Vagina (tissue), 2 donors: ENCODE measurements at regions not wholly inside any gene's neighbourhood (a gene's known extent, or its start where the extent isn't known, plus 50 kb on each side); places are given as distances from the start of the nearest gene placed in this dataset. TPM values are rescaled to one million over a fixed set of nuclear protein-coding genes. Genes with fewer than 3 reads are reported as not detected.
"Not testable (repeated sequence)": the region's sequence is repeated elsewhere in the genome, so short reads cannot be mapped to it uniquely, and the experiment has no call there.

Experiments
- DNase-seq, 2 donors: peaks; one replicate each; pipeline ENCODE4 v3.0.0-alpha.2; 2017; ENCODE audit errors: extremely low spot score in 2 of 2
- H3K27ac ChIP-seq: fragments of 200-600 bp; sonication (generic); one replicate; pipeline ENCODE4 v1.5.1; 2019
- H3K27me3 ChIP-seq: fragments of 200-600 bp; sonication (generic); one replicate; pipeline ENCODE4 v1.5.1; 2019
- H3K36me3 ChIP-seq, 2 donors: fragments of 200-600 bp; sonication (generic); one replicate each; pipeline ENCODE4 v1.5.1; 2017 to 2019
- H3K4me1 ChIP-seq: fragments of 200-600 bp; sonication (generic); one replicate; pipeline ENCODE4 v1.5.1; 2019
- H3K4me3 ChIP-seq, 2 donors: fragments of 200-600 bp; sonication (generic); 1 replicate in 1 of 2; 2 replicates in 1 of 2; pipeline ENCODE4 v1.5.1; 2016 to 2019
- H3K9me3 ChIP-seq: fragments of 200-600 bp; sonication (generic); one replicate; pipeline ENCODE4 v1.5.1; 2019
- POLR2A ChIP-seq, 2 donors: fragments of 450-650 bp; IDR thresholded peaks; one replicate each; pipeline ENCODE4 v1.6.1; 2017; ENCODE audit warnings: antibody characterized with exemption in 2 of 2, mild to moderate bottlenecking in 2 of 2, moderate library complexity in 2 of 2
- POLR2AphosphoS5 ChIP-seq, 2 donors: sonication (generic); formaldehyde crosslinking; IDR thresholded peaks; one replicate each; pipeline ENCODE4 v1.9.0; 2017; ENCODE audit warnings: antibody characterized with exemption in 2 of 2, mild to moderate bottlenecking in 2 of 2, low read depth in 1 of 2; ENCODE audit not compliant: insufficient read depth in 1 of 2
- intact Hi-C: fragments of 100-400 bp; cut with DNase I; formaldehyde crosslinking; loops from one replicate; pipeline ENCODE4 v1.15.1; 2023
- small RNA-seq: library from RNA; depleted of rRNA; stranded (forward); fragments of <200 nt; gene quantifications from one replicate; pipeline ENCODE3, GENCODE V24; 2016
- TF ChIP-seq, protein P1 (sequence below), 3 experiments: fragments of 450-650 bp in 2 of 3; fragments of 200-600 bp in 1 of 3; sonication (generic) in 1 of 3; IDR thresholded peaks; one replicate each; pipeline ENCODE4 v1.5.1; 2017 to 2019; ENCODE audit warnings: antibody characterized with exemption in 3 of 3, mild to moderate bottlenecking in 2 of 3, moderate library complexity in 2 of 3

GRCh38 chr6:47423079-47423478 is 54.5 kb upstream of the CD2AP start:
- no peaks in the 10 kb centered on the region for H3K27me3 ChIP-seq
- TF ChIP-seq POLR2AphosphoS5 (IDR thresholded peaks at IDR 0.05; ENCODE audit: insufficient read depth in 1 of 2, low read depth in 1 of 2) (no peak), POLR2A (IDR thresholded peaks at IDR 0.05) (no peak)
- TF ChIP-seq, protein P1, sequence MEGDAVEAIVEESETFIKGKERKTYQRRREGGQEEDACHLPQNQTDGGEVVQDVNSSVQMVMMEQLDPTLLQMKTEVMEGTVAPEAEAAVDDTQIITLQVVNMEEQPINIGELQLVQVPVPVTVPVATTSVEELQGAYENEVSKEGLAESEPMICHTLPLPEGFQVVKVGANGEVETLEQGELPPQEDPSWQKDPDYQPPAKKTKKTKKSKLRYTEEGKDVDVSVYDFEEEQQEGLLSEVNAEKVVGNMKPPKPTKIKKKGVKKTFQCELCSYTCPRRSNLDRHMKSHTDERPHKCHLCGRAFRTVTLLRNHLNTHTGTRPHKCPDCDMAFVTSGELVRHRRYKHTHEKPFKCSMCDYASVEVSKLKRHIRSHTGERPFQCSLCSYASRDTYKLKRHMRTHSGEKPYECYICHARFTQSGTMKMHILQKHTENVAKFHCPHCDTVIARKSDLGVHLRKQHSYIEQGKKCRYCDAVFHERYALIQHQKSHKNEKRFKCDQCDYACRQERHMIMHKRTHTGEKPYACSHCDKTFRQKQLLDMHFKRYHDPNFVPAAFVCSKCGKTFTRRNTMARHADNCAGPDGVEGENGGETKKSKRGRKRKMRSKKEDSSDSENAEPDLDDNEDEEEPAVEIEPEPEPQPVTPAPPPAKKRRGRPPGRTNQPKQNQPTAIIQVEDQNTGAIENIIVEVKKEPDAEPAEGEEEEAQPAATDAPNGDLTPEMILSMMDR (IDR thresholded peaks at IDR 0.05): no peak
- H3K9me3 ChIP-seq: no peaks in the 10 kb centered on the region

DNA sequence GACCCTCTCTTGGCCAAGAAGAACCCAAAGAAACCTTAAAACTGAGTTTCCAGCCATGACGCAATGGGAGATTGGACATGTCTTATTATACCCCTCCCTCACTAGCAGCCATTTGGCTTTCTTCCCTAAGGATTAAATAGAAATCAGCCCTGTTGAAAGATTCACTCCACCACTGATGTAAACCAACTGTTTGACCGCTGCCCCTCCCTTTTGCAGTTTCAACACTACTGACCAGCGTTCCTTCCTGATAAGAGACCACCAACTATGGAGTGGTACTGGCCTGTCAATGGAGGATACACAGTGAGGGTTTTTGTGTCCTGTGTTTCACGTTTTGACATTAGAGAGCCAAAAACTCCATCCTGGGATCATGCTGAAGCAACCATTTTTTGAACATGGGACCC is 53.2 kb upstream of the CD2AP start:
- TF ChIP-seq POLR2AphosphoS5 (IDR thresholded peaks at IDR 0.05; ENCODE audit: insufficient read depth in 1 of 2, low read depth in 1 of 2) (no peak), POLR2A (IDR thresholded peaks at IDR 0.05) (no peak)
- TF ChIP-seq, protein P1 (IDR thresholded peaks at IDR 0.05): no peak
- Histone ChIP-seq H3K4me1 (no peaks in the 10 kb centered on the region), H3K4me3 (no peak overlapping the region), H3K27ac (no peak overlapping the region), H3K27me3 (no peaks in the 10 kb centered on the region), H3K36me3 (no peaks in the 10 kb centered on the region), H3K9me3 (no peaks in the 10 kb centered on the region)
- DNase-seq: no peak
- intact Hi-C loops: no loop called here

More at GRCh38 chr6:47423079-47423478, 54.5 kb upstream of the CD2AP start:
- H3K36me3 ChIP-seq: no peaks in the 10 kb centered on the region
- H3K4me1 ChIP-seq: no peaks in the 10 kb centered on the region
- no peak overlapping the region for H3K4me3 ChIP-seq
- DNase-seq: no peak
- H3K27ac ChIP-seq: no peak overlapping the region
- intact Hi-C loops: no loop called here

DNA sequence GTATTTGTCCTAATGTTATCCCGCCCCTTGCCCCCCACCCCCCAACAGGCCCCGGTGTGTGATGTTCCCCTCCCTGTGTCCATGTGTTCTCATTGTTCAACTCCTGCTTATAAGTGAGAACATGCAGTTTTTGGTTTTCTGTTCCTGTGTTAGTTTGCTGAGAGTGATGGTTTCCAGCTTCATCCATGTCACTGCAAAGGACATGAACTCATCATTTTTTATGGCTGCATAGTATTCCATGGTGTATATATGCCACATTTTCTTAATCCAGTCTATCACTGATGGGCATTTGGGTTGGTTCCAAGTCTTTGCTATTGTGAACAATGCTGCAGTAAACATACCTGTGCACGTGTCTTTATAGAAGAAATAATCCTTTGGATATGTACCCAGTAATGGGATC is 51.9 kb upstream of the CD2AP start:
- intact Hi-C loops, H3K27ac ChIP-seq, H3K27me3 ChIP-seq, H3K4me3 ChIP-seq, H3K36me3 ChIP-seq, H3K9me3 ChIP-seq, DNase-seq, H3K4me1 ChIP-seq: not testable (repeated sequence)

DNA sequence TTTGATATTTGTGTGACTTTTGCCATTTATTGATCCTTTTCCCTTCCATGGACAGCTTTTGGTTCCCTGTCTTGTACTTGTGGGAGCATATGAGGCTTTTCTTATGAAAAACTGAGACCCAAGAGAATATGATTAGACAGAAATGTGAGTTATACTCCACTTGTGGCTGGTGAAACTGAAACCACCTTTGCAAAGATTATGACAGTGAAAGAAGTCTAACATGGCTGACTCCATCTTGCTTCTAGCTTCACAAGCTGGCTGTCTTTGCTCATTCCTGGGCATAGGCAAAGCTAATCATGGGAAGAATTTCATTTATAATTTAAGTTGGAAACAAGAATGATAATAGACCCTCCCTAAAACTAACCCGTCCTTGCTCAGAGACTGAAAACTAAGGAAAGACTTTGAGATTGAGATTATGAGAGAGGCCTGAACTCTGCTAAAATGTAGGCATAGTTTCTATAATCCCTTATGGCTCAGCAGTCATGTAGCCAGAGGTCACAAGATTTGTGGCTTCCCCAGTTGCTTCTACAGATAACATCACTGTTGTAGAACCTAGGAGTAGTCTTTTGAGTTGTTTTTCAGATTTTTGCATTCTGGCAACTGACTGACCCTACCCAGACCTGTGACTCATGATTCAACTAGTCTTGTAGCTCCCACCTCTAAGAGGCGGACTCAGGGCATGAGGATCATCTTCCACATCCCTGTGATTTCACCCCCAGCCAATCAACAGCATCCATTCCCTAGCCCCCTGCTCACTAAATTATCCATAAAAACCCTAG is 50.9 kb upstream of the CD2AP start:
- H3K27me3 ChIP-seq: no peaks in the 10 kb centered on the region
- H3K27ac ChIP-seq: no peak overlapping the region
- TF ChIP-seq, protein P1 (IDR thresholded peaks at IDR 0.05): no peak
- no peak for TF ChIP-seq POLR2A (IDR thresholded peaks at IDR 0.05)
- no peak for TF ChIP-seq POLR2AphosphoS5 (IDR thresholded peaks at IDR 0.05; ENCODE audit: insufficient read depth in 1 of 2, low read depth in 1 of 2)

GRCh38 chr6:47427680-47428079 is 49.9 kb upstream of the CD2AP start:
- no peak for DNase-seq
- no peak overlapping the region for H3K4me3 ChIP-seq
- intact Hi-C loops: no loop called here

More for the DNA sequence above, 50.9 kb upstream of the CD2AP start:
- DNase-seq: no peak
- no peaks in the 10 kb centered on the region for H3K9me3 ChIP-seq
- H3K36me3 ChIP-seq: no peaks in the 10 kb centered on the region
- no peak overlapping the region for H3K4me3 ChIP-seq
- H3K4me1 ChIP-seq: no peaks in the 10 kb centered on the region
- intact Hi-C loops: no loop called here

More at GRCh38 chr6:47427680-47428079, 49.9 kb upstream of the CD2AP start:
- H3K9me3 ChIP-seq: no peaks in the 10 kb centered on the region
- no peaks in the 10 kb centered on the region for H3K4me1 ChIP-seq
- TF ChIP-seq POLR2A (IDR thresholded peaks at IDR 0.05) (no peak), POLR2AphosphoS5 (IDR thresholded peaks at IDR 0.05; ENCODE audit: insufficient read depth in 1 of 2, low read depth in 1 of 2) (no peak)
- TF ChIP-seq, protein P1 (IDR thresholded peaks at IDR 0.05): no peak
- no peaks in the 10 kb centered on the region for H3K27me3 ChIP-seq
- H3K36me3 ChIP-seq: no peaks in the 10 kb centered on the region
- H3K27ac ChIP-seq: no peak overlapping the region

Small RNA genes in the stretch of these regions (small RNA-seq; reads per million reads assigned to genes)
- not detected for gene B3GNTL1P2
